ENCODE measurements at regions not wholly inside any gene's neighbourhood (a gene's known extent, or its start where the extent isn't known, plus 50 kb on each side); places are given as distances from the start of the nearest gene placed in this dataset.

DNA sequence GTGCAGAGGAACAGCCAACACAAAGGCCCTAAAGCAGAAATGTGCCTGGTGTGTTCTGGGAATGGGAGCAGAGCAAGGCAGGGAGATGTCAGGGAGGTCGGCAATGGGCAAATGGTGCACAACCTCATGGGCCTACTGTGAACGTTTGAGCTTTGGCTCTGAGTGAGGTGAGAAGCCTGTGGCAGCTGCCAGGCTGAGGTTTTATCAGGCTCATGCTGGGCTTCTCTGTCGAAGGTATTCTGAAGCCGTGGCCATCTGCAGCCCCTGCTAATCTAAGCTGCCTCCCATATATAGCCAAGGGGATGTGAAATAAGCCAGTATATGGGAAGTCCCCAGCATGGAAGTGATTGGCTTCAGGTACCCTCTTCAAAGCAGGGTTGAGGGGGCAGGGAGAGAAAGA is 193.3 kb downstream of the SLC4A3 start:
- no peak for DNase-seq
- H3K27ac ChIP-seq = no peak overlapping the region
- WGBS, 5 donors = 46 to 65% (median 58%) methylated on average over 4 of the region's 4 CpGs
- intact Hi-C loops (cut with DNase I; ENCODE audit: low total_unique reads) = no loop called here
- H3K36me3 ChIP-seq = no peaks in the 10 kb centered on the region
- H3K4me1 ChIP-seq = no peaks in the 10 kb centered on the region
- H3K9me3 ChIP-seq = peaks cover 2 to 13% (median 8%) of the 10 kb centered on the region in 4 donors
- H3K4me3 ChIP-seq = no peak overlapping the region
- TF ChIP-seq POLR2A (IDR thresholded peaks at IDR 0.05) = no peak
- TF ChIP-seq, protein P1, sequence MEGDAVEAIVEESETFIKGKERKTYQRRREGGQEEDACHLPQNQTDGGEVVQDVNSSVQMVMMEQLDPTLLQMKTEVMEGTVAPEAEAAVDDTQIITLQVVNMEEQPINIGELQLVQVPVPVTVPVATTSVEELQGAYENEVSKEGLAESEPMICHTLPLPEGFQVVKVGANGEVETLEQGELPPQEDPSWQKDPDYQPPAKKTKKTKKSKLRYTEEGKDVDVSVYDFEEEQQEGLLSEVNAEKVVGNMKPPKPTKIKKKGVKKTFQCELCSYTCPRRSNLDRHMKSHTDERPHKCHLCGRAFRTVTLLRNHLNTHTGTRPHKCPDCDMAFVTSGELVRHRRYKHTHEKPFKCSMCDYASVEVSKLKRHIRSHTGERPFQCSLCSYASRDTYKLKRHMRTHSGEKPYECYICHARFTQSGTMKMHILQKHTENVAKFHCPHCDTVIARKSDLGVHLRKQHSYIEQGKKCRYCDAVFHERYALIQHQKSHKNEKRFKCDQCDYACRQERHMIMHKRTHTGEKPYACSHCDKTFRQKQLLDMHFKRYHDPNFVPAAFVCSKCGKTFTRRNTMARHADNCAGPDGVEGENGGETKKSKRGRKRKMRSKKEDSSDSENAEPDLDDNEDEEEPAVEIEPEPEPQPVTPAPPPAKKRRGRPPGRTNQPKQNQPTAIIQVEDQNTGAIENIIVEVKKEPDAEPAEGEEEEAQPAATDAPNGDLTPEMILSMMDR (IDR thresholded peaks at IDR 0.05) = no peak
- TF ChIP-seq EP300 (IDR thresholded peaks at IDR 0.05) = no peak
- TF ChIP-seq POLR2AphosphoS5 (IDR thresholded peaks at IDR 0.05) = no peak
- H3K27me3 ChIP-seq = peaks cover 0 to 4% (median 0%) of the 10 kb centered on the region in 3 donors

DNA sequence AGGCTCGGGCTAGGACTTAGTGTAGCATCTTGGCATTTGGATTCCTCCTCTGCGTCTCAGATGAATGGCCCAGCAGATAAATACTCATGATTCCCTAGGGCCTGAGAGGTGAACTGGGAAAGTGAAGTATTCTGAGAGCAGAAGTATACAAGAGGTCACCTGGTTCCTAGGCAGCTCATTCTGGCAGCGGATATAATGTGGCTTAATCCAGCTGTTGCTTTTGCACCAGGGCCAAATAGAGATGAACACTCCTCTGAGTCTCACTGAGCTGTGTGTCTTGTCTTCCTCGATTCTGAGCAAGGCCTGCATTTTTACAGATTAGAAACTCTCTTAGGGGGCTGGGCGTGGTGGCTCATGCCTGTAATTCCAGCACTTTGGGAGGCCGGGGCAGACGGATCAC is 196.1 kb downstream of the SLC4A3 start:
- H3K4me1 ChIP-seq = no peaks in the 10 kb centered on the region
- H3K27me3 ChIP-seq = peaks cover 0 to 7% (median 0%) of the 10 kb centered on the region in 3 donors
- H3K9me3 ChIP-seq = peaks cover 2 to 13% (median 8%) of the 10 kb centered on the region in 4 donors
- peak in 1 of 2 donors; percentile 34 for DNase-seq
- intact Hi-C loops (cut with DNase I; ENCODE audit: low total_unique reads) = no loop called here
- no peaks in the 10 kb centered on the region for H3K36me3 ChIP-seq
- WGBS, 5 donors = 75 to 83% (median 78%) methylated on average over 7 of the region's 7 CpGs
- no peak overlapping the region for H3K27ac ChIP-seq
- H3K4me3 ChIP-seq = no peak overlapping the region
- TF ChIP-seq, protein P1 (IDR thresholded peaks at IDR 0.05) = no peak

DNA sequence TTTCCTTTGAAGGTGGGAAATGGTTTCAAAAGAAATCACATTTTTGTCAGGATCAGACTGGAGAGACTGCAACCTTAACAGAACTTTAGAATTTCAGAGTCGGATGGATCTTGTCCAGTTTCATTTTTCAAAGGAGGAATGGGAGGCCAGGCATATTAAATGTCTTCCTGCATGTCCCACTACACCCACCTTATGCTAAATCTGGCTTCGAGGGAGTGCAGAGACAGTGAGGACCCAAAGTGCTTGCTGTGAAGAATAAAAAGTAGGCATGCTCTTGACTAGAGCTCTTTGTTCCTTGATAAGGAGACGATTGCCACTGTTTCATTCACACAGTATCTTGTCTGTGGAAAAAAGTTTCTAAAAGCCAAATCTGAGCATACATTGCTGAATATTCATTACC is 197.6 kb downstream of the SLC4A3 start:
- Histone ChIP-seq H3K27me3 (peaks cover 0 to 3% (median 0%) of the 10 kb centered on the region in 3 donors), H3K36me3 (no peaks in the 10 kb centered on the region), H3K9me3 (no peaks in the 10 kb centered on the region), H3K4me1 (no peaks in the 10 kb centered on the region), H3K4me3 (no peak overlapping the region), H3K27ac (no peak overlapping the region)
- no peak for DNase-seq
- WGBS, 5 donors = 71 to 84% (median 80%) methylated on average over 3 of the region's 3 CpGs
- intact Hi-C loops (cut with DNase I; ENCODE audit: low total_unique reads) = no loop called here
- TF ChIP-seq POLR2AphosphoS5 (IDR thresholded peaks at IDR 0.05) (no peak), POLR2A (IDR thresholded peaks at IDR 0.05) (no peak), EP300 (IDR thresholded peaks at IDR 0.05) (no peak)
- TF ChIP-seq, protein P1 (IDR thresholded peaks at IDR 0.05) = no peak

- Histone ChIP-seq H3K27ac (no peak overlapping the region), H3K27me3 (peaks cover 0 to 3% (median 0%) of the 10 kb centered on the region in 3 donors), H3K4me1 (no peaks in the 10 kb centered on the region), H3K36me3 (no peaks in the 10 kb centered on the region), H3K4me3 (no peak overlapping the region), H3K9me3 (no peaks in the 10 kb centered on the region)
- DNase-seq = no peak
- WGBS, 5 donors = 52 to 76% (median 61%) methylated on average over 5 of the region's 5 CpGs
- intact Hi-C loops (cut with DNase I; ENCODE audit: low total_unique reads) = no loop called here
- no peak for TF ChIP-seq EP300 (IDR thresholded peaks at IDR 0.05)
- no peak for TF ChIP-seq POLR2AphosphoS5 (IDR thresholded peaks at IDR 0.05)
- TF ChIP-seq, protein P1 (IDR thresholded peaks at IDR 0.05) = no peak
Observed at GRCh38 chr2:219828127-219828526, 200.7 kb downstream of the SLC4A3 start.
